SU-DHL-6 (cell line): ENCODE measurements at regions not wholly inside any gene's neighbourhood (a gene's known extent, or its start where the extent isn't known, plus 50 kb on each side); places are given as distances from the start of the nearest gene placed in this dataset.

Experiments used
- H2AFZ ChIP-seq: fragments of 200-600 bp; sonication (generic); 2 replicates; pipeline ENCODE4 v1.6.1; 2014; ENCODE audit warnings: low read depth, mild to moderate bottlenecking, moderate library complexity, mixed read lengths, antibody characterized with exemption, low read length; ENCODE audit not compliant: severe bottlenecking
- H3F3A ChIP-seq: fragments of 200-600 bp; shearing (Covaris generic); 2 replicates; pipeline ENCODE4 v1.6.0; 2016; ENCODE audit warnings: antibody characterized with exemption, mild to moderate bottlenecking; ENCODE audit not compliant: insufficient read depth
- H3K27ac ChIP-seq: fragments of 200-600 bp; sonication (generic); 2 replicates; pipeline ENCODE4 v1.5.1; 2016; ENCODE audit warnings: low read depth, mild to moderate bottlenecking, low read length, moderate library complexity, mixed read lengths
- H3K27me3 ChIP-seq: fragments of 200-600 bp; sonication (generic), shearing (Covaris generic); 2 replicates; pipeline ENCODE4 v1.6.0; 2014; ENCODE audit warnings: mild to moderate bottlenecking, low read length
- H3K36me3 ChIP-seq: fragments of 200-600 bp; sonication (generic); 2 replicates; pipeline ENCODE4 v1.6.1; 2014; ENCODE audit warnings: mild to moderate bottlenecking, low read length, mixed read lengths
- H3K4me2 ChIP-seq: fragments of 300-600, 200-600 bp; shearing (Covaris generic), sonication (generic); 2 replicates; pipeline ENCODE4 v1.6.0; 2014; ENCODE audit warnings: low read length, low read depth, mild to moderate bottlenecking; ENCODE audit not compliant: poor library complexity, severe bottlenecking
- H3K4me3 ChIP-seq: fragments of 200-600 bp; sonication (generic); 2 replicates; pipeline ENCODE4 v1.5.1; 2014; ENCODE audit warnings: antibody characterized with exemption, low read length, mild to moderate bottlenecking, mixed read lengths; ENCODE audit not compliant: insufficient read depth, poor library complexity, severe bottlenecking
- H3K79me2 ChIP-seq: fragments of 200-600 bp; sonication (generic); 2 replicates; pipeline ENCODE4 v1.6.1; 2014; ENCODE audit warnings: mild to moderate bottlenecking, low read length, moderate library complexity; ENCODE audit not compliant: insufficient read depth
- H3K9ac ChIP-seq: fragments of 200-600 bp; sonication (generic); 2 replicates; pipeline ENCODE4 v1.7.0; 2014; ENCODE audit warnings: mild to moderate bottlenecking, low read length
- H3K9me2 ChIP-seq: fragments of 200-600 bp; sonication (generic); replicated peaks from 2 replicates; pipeline ENCODE4 v1.6.1; 2014; ENCODE audit warnings: low read length; ENCODE audit not compliant: insufficient read depth
- H3K9me3 ChIP-seq: fragments of 200-600 bp; sonication (generic); 2 replicates; pipeline ENCODE4 v1.6.1; 2014; ENCODE audit warnings: low read length, mixed read lengths; ENCODE audit not compliant: insufficient read depth
- H4K20me1 ChIP-seq: fragments of 200-600 bp; sonication (generic); 2 replicates; pipeline ENCODE4 v1.6.1; 2014; ENCODE audit warnings: low read depth, mild to moderate bottlenecking, antibody characterized with exemption, low read length, moderate library complexity, mixed read lengths
- EZH2phosphoT487 ChIP-seq: fragments of 200-600 bp; sonication (generic), shearing (Covaris generic); conservative IDR thresholded peaks from 2 replicates; pipeline ENCODE4 v1.6.1; 2018; ENCODE audit warnings: mild to moderate bottlenecking, antibody characterized with exemption, low read length, moderate library complexity, mixed read lengths
- TF ChIP-seq, protein P1 (sequence below): fragments of 200-600 bp; sonication (generic); IDR thresholded peaks from one replicate; pipeline ENCODE4 v1.5.1; 2017; ENCODE audit warnings: antibody characterized with exemption, mild to moderate bottlenecking, low read length, moderate library complexity; ENCODE audit not compliant: insufficient read depth, poor library complexity, severe bottlenecking

GRCh38 chr2:221143231-221143630 lies 428.9 kb downstream of the EPHA4 start:
- no peaks in the 10 kb centered on the region for H3F3A ChIP-seq
- no peaks in the 10 kb centered on the region for H4K20me1 ChIP-seq
- no peaks in the 10 kb centered on the region for H3K27me3 ChIP-seq
- no peaks in the 10 kb centered on the region for H3K9me3 ChIP-seq
- H2AFZ ChIP-seq = no peak overlapping the region
- TF ChIP-seq, protein P1, sequence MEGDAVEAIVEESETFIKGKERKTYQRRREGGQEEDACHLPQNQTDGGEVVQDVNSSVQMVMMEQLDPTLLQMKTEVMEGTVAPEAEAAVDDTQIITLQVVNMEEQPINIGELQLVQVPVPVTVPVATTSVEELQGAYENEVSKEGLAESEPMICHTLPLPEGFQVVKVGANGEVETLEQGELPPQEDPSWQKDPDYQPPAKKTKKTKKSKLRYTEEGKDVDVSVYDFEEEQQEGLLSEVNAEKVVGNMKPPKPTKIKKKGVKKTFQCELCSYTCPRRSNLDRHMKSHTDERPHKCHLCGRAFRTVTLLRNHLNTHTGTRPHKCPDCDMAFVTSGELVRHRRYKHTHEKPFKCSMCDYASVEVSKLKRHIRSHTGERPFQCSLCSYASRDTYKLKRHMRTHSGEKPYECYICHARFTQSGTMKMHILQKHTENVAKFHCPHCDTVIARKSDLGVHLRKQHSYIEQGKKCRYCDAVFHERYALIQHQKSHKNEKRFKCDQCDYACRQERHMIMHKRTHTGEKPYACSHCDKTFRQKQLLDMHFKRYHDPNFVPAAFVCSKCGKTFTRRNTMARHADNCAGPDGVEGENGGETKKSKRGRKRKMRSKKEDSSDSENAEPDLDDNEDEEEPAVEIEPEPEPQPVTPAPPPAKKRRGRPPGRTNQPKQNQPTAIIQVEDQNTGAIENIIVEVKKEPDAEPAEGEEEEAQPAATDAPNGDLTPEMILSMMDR = no peak
- no peak for TF ChIP-seq EZH2phosphoT487
- H3K36me3 ChIP-seq = no peaks in the 10 kb centered on the region
- no peaks in the 10 kb centered on the region for H3K9me2 ChIP-seq
- H3K4me3 ChIP-seq = no peak overlapping the region
- no peaks in the 10 kb centered on the region for H3K79me2 ChIP-seq
- H3K27ac ChIP-seq = no peak overlapping the region
- H3K9ac ChIP-seq = no peak overlapping the region
- no peak overlapping the region for H3K4me2 ChIP-seq

DNA sequence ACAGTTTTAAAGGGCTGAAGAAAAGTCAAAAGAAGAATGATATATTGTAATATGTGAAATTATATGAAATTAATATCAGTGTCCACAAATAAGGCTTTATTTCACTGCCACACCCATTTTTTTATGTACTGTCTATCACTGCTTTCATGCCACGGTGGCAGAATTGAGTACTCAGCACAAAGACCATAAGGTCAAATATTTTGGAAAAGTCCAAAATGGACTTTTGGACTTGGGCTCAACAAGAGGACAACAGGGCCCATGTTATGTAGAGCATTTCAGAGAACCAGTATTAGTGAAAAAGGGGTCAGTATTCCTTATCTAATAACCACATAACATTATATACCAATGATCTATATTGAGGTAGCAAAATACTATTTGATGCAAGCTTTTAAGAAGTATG lies 427.2 kb downstream of the EPHA4 start:
- H3K4me3 ChIP-seq = no peak overlapping the region
- no peak overlapping the region for H3K4me2 ChIP-seq
- H4K20me1 ChIP-seq = no peaks in the 10 kb centered on the region
- no peak overlapping the region for H3K9ac ChIP-seq
- no peaks in the 10 kb centered on the region for H3F3A ChIP-seq
- no peak overlapping the region for H3K27ac ChIP-seq
- no peak overlapping the region for H2AFZ ChIP-seq
- no peak for TF ChIP-seq EZH2phosphoT487
- TF ChIP-seq, protein P1 = no peak
- H3K79me2 ChIP-seq = no peaks in the 10 kb centered on the region
- H3K9me3 ChIP-seq = no peaks in the 10 kb centered on the region
- no peaks in the 10 kb centered on the region for H3K36me3 ChIP-seq
- H3K27me3 ChIP-seq = no peaks in the 10 kb centered on the region
- no peaks in the 10 kb centered on the region for H3K9me2 ChIP-seq

- no peak overlapping the region for H2AFZ ChIP-seq
- no peaks in the 10 kb centered on the region for H3K9me2 ChIP-seq
- no peaks in the 10 kb centered on the region for H3K36me3 ChIP-seq
- no peak overlapping the region for H3K27ac ChIP-seq
- H3K9ac ChIP-seq = no peak overlapping the region
- no peaks in the 10 kb centered on the region for H3K9me3 ChIP-seq
- no peak overlapping the region for H3K4me3 ChIP-seq
- TF ChIP-seq, protein P1 = no peak
- no peak for TF ChIP-seq EZH2phosphoT487
- H4K20me1 ChIP-seq = no peaks in the 10 kb centered on the region
- no peaks in the 10 kb centered on the region for H3K27me3 ChIP-seq
- H3K4me2 ChIP-seq = no peak overlapping the region
- H3K79me2 ChIP-seq = no peaks in the 10 kb centered on the region
- no peaks in the 10 kb centered on the region for H3F3A ChIP-seq
Measured at GRCh38 chr2:221145396-221145795, 426.7 kb downstream of the EPHA4 start.

- no peak overlapping the region for H3K4me2 ChIP-seq
- no peaks in the 10 kb centered on the region for H3K36me3 ChIP-seq
- H3K4me3 ChIP-seq = no peak overlapping the region
- H3F3A ChIP-seq = no peaks in the 10 kb centered on the region
- TF ChIP-seq, protein P1 = no peak
- no peak for TF ChIP-seq EZH2phosphoT487
- H2AFZ ChIP-seq = no peak overlapping the region
- H3K79me2 ChIP-seq = no peaks in the 10 kb centered on the region
- H3K9me2 ChIP-seq = no peaks in the 10 kb centered on the region
- H4K20me1 ChIP-seq = no peaks in the 10 kb centered on the region
- H3K27ac ChIP-seq = no peak overlapping the region
- no peak overlapping the region for H3K9ac ChIP-seq
- no peaks in the 10 kb centered on the region for H3K9me3 ChIP-seq
- H3K27me3 ChIP-seq = no peaks in the 10 kb centered on the region
Measured at GRCh38 chr2:221153226-221153625, 418.9 kb downstream of the EPHA4 start.
